Neural cell (in vitro differentiated cells): ENCODE measurements at regions not wholly inside any gene's neighbourhood (a gene's known extent, or its start where the extent isn't known, plus 50 kb on each side); places are given as distances from the start of the nearest gene placed in this dataset.

Experiments used
- H2AFZ ChIP-seq: fragments of 200-600, 300-800 bp; sonication (generic), shearing (Covaris generic); 2 replicates; pipeline ENCODE4 v1.6.0; 2014; ENCODE audit warnings: low read depth, mild to moderate bottlenecking, antibody characterized with exemption, low read length, moderate library complexity
- H3F3A ChIP-seq: fragments of 200-600 bp; shearing (Covaris generic); 2 replicates; pipeline ENCODE4 v1.6.1; 2016; ENCODE audit warnings: mild to moderate bottlenecking, moderate library complexity, mixed read lengths, antibody characterized with exemption, low read length; ENCODE audit not compliant: insufficient read depth, poor library complexity, severe bottlenecking
- H3K27ac ChIP-seq: fragments of 200-600, 300-800 bp; sonication (generic), shearing (Covaris generic); 2 replicates; pipeline ENCODE4 v1.5.1; 2014; ENCODE audit warnings: mild to moderate bottlenecking, low read length, moderate library complexity
- H3K27me3 ChIP-seq: fragments of 300-800, 200-600 bp; sonication (generic), shearing (Covaris generic); 2 replicates; pipeline ENCODE4 v1.6.0; 2014; ENCODE audit warnings: mild to moderate bottlenecking, low read depth, low read length, moderate library complexity; ENCODE audit not compliant: insufficient read depth
- H3K36me3 ChIP-seq: fragments of 300-800, 200-600 bp; sonication (generic), shearing (Covaris generic); 2 replicates; pipeline ENCODE4 v1.5.1; 2014; ENCODE audit warnings: mild to moderate bottlenecking, antibody characterized with exemption, low read length, moderate library complexity; ENCODE audit not compliant: insufficient read depth
- H3K4me2 ChIP-seq: fragments of 300-800, 200-600 bp; sonication (generic), shearing (Covaris generic); 2 replicates; pipeline ENCODE4 v1.6.0; 2014; ENCODE audit warnings: mild to moderate bottlenecking, low read length
- H3K4me3 ChIP-seq: fragments of 300-800, 200-600 bp; sonication (generic), shearing (Covaris generic); 2 replicates; pipeline ENCODE4 v1.5.1; 2014; ENCODE audit warnings: mild to moderate bottlenecking, low read length, moderate library complexity
- H3K79me2 ChIP-seq: fragments of 200-600 bp; shearing (Covaris generic); replicated peaks from 2 replicates; pipeline ENCODE4 v1.6.0; 2014; ENCODE audit warnings: mild to moderate bottlenecking, low read length, moderate library complexity; ENCODE audit not compliant: insufficient read depth
- H3K9ac ChIP-seq: fragments of 300-800, 200-600 bp; sonication (generic), shearing (Covaris generic); 2 replicates; pipeline ENCODE4 v1.6.1; 2016; ENCODE audit warnings: mild to moderate bottlenecking, low read length, mixed read lengths
- H3K9me2 ChIP-seq: fragments of 200-600 bp; shearing (Covaris generic); 2 replicates; pipeline ENCODE4 v1.6.1; 2016; ENCODE audit warnings: mild to moderate bottlenecking, low read length, mixed read lengths; ENCODE audit not compliant: insufficient read depth
- H3K9me3 ChIP-seq: fragments of 200-600, 300-800 bp; sonication (generic), shearing (Covaris generic); 2 replicates; pipeline ENCODE4 v1.6.1; 2016; ENCODE audit warnings: mild to moderate bottlenecking, mixed run types, low read length, moderate library complexity, mixed read lengths
- H4K20me1 ChIP-seq: fragments of 200-600 bp; shearing (Covaris generic); 2 replicates; pipeline ENCODE4 v1.6.1; 2016; ENCODE audit warnings: mild to moderate bottlenecking, mixed run types; ENCODE audit not compliant: insufficient read depth
- CTCF ChIP-seq: fragments of 450-650 bp; IDR thresholded peaks from 2 replicates; pipeline ENCODE4 v1.5.1; 2014; ENCODE audit warnings: antibody characterized with exemption, mild to moderate bottlenecking, moderate library complexity; ENCODE audit not compliant: poor library complexity, severe bottlenecking
- EP300 ChIP-seq: fragments of 450-650 bp; conservative IDR thresholded peaks from 2 replicates; pipeline ENCODE4 v1.6.1; 2014; ENCODE audit warnings: antibody characterized with exemption, mild to moderate bottlenecking, moderate library complexity; ENCODE audit not compliant: poor library complexity, severe bottlenecking
- EZH2 ChIP-seq: fragments of 200-600, 300-800 bp; shearing (Covaris generic), sonication (generic); IDR thresholded peaks from 2 replicates; pipeline ENCODE4 v1.6.1; 2014; ENCODE audit warnings: antibody characterized with exemption, low read length, borderline replicate concordance, mild to moderate bottlenecking; ENCODE audit not compliant: insufficient read depth, poor library complexity, severe bottlenecking
- MXI1 ChIP-seq: fragments of 450-650 bp; conservative IDR thresholded peaks from 2 replicates; pipeline ENCODE4 v1.6.1; 2014; ENCODE audit warnings: antibody characterized with exemption, mild to moderate bottlenecking; ENCODE audit not compliant: poor library complexity, severe bottlenecking
- POLR2AphosphoS5 ChIP-seq: IDR thresholded peaks from 2 replicates; pipeline ENCODE4 v1.6.1; 2012
- RAD21 ChIP-seq: fragments of 450-650 bp; conservative IDR thresholded peaks from 2 replicates; pipeline ENCODE4 v1.6.1; 2014; ENCODE audit warnings: antibody characterized with exemption, mild to moderate bottlenecking, moderate library complexity
- SMC3 ChIP-seq: fragments of 450-650 bp; conservative IDR thresholded peaks from 2 replicates; pipeline ENCODE4 v1.6.1; 2014; ENCODE audit warnings: antibody characterized with exemption, mild to moderate bottlenecking, moderate library complexity; ENCODE audit not compliant: poor library complexity
- TAF1 ChIP-seq: IDR thresholded peaks from 2 replicates; pipeline ENCODE4 v1.6.1; 2012; ENCODE audit warnings: low read depth
- TF ChIP-seq, protein P1 (sequence below): IDR thresholded peaks from 2 replicates; pipeline ENCODE4 v1.6.1; 2012; ENCODE audit warnings: borderline replicate concordance

DNA sequence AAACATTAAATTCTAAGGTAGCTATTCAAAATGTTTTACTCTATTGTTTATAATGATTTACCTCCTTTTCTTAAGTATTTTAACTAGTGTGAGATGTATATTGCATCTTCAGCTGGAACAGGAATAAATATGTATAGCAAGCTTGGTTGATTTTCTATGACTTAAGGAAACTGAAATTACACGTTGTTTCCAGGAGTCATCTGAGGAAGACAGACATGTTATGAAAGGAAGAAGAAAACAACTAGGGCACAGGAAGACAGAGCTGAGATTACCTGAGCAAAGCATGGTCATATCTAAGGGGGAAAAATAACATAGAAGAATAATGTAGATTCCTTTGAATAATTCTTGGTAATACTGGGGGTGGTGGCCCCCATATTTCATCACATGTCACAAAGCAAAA lies 210.9 kb upstream of the SEMA3E start:
- Histone ChIP-seq H3K9ac (no peak overlapping the region), H3K36me3 (no peaks in the 10 kb centered on the region), H3K79me2 (no peaks in the 10 kb centered on the region), H4K20me1 (no peaks in the 10 kb centered on the region), H3K4me3 (no peak overlapping the region), H3K27ac (no peak overlapping the region), H3K9me2 (no peaks in the 10 kb centered on the region), H3K27me3 (no peaks in the 10 kb centered on the region), H3K4me2 (no peak overlapping the region), H2AFZ (no peak overlapping the region), H3K9me3 (no peaks in the 10 kb centered on the region), H3F3A (no peaks in the 10 kb centered on the region)
- peak; percentile 79 for TF ChIP-seq POLR2AphosphoS5
- TF ChIP-seq EP300, result peak; percentile 74
- TF ChIP-seq, protein P1, sequence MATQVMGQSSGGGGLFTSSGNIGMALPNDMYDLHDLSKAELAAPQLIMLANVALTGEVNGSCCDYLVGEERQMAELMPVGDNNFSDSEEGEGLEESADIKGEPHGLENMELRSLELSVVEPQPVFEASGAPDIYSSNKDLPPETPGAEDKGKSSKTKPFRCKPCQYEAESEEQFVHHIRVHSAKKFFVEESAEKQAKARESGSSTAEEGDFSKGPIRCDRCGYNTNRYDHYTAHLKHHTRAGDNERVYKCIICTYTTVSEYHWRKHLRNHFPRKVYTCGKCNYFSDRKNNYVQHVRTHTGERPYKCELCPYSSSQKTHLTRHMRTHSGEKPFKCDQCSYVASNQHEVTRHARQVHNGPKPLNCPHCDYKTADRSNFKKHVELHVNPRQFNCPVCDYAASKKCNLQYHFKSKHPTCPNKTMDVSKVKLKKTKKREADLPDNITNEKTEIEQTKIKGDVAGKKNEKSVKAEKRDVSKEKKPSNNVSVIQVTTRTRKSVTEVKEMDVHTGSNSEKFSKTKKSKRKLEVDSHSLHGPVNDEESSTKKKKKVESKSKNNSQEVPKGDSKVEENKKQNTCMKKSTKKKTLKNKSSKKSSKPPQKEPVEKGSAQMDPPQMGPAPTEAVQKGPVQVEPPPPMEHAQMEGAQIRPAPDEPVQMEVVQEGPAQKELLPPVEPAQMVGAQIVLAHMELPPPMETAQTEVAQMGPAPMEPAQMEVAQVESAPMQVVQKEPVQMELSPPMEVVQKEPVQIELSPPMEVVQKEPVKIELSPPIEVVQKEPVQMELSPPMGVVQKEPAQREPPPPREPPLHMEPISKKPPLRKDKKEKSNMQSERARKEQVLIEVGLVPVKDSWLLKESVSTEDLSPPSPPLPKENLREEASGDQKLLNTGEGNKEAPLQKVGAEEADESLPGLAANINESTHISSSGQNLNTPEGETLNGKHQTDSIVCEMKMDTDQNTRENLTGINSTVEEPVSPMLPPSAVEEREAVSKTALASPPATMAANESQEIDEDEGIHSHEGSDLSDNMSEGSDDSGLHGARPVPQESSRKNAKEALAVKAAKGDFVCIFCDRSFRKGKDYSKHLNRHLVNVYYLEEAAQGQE, result no peak
- no peak for TF ChIP-seq RAD21
- TF ChIP-seq MXI1, result no peak
- TF ChIP-seq TAF1, result no peak
- no peak for TF ChIP-seq SMC3
- TF ChIP-seq EZH2, result no peak
- TF ChIP-seq CTCF, result no peak

- no peak overlapping the region for H3K4me2 ChIP-seq
- H3K4me3 ChIP-seq, result no peak overlapping the region
- H4K20me1 ChIP-seq, result no peaks in the 10 kb centered on the region
- H3F3A ChIP-seq, result no peaks in the 10 kb centered on the region
- H3K79me2 ChIP-seq, result no peaks in the 10 kb centered on the region
- no peaks in the 10 kb centered on the region for H3K36me3 ChIP-seq
- H3K9me2 ChIP-seq, result no peaks in the 10 kb centered on the region
- H3K9ac ChIP-seq, result no peak overlapping the region
- H2AFZ ChIP-seq, result no peak overlapping the region
- no peaks in the 10 kb centered on the region for H3K27me3 ChIP-seq
- H3K9me3 ChIP-seq, result no peaks in the 10 kb centered on the region
- TF ChIP-seq EP300, result no peak
- TF ChIP-seq CTCF, result no peak
- no peak for TF ChIP-seq MXI1
- TF ChIP-seq RAD21, result no peak
- no peak for TF ChIP-seq TAF1
- no peak overlapping the region for H3K27ac ChIP-seq
Measured at GRCh38 chr7:83857691-83858090, 208.8 kb upstream of the SEMA3E start.
